Coronary artery (tissue), 2 donors: ENCODE measurements at regions not wholly inside any gene's neighbourhood (a gene's known extent, or its start where the extent isn't known, plus 50 kb on each side); places are given as distances from the start of the nearest gene placed in this dataset.

Source experiments
- DNase-seq: peaks from one replicate; pipeline ENCODE4 v3.0.0-alpha.2; 2017; ENCODE audit warnings: low spot score
- H3K27ac ChIP-seq, 2 donors: fragments of 200-600 bp; sonication (generic); one replicate each; pipeline ENCODE4 v1.5.1; 2016 to 2019
- H3K4me3 ChIP-seq: fragments of 200-600 bp; sonication (generic); 2 replicates; pipeline ENCODE4 v1.5.1; 2016; ENCODE audit warnings: mild to moderate bottlenecking, moderate library complexity
- TF ChIP-seq, protein P1 (sequence below): fragments of 200-600 bp; sonication (generic); IDR thresholded peaks from one replicate; pipeline ENCODE4 v1.5.1; 2019; ENCODE audit warnings: antibody characterized with exemption

GRCh38 chr9:105023788-105024187, 95.8 kb upstream of the ABCA1 start:
- Histone ChIP-seq H3K27ac (no peak overlapping the region), H3K4me3 (no peak overlapping the region)
- no peak for DNase-seq
- TF ChIP-seq, protein P1, sequence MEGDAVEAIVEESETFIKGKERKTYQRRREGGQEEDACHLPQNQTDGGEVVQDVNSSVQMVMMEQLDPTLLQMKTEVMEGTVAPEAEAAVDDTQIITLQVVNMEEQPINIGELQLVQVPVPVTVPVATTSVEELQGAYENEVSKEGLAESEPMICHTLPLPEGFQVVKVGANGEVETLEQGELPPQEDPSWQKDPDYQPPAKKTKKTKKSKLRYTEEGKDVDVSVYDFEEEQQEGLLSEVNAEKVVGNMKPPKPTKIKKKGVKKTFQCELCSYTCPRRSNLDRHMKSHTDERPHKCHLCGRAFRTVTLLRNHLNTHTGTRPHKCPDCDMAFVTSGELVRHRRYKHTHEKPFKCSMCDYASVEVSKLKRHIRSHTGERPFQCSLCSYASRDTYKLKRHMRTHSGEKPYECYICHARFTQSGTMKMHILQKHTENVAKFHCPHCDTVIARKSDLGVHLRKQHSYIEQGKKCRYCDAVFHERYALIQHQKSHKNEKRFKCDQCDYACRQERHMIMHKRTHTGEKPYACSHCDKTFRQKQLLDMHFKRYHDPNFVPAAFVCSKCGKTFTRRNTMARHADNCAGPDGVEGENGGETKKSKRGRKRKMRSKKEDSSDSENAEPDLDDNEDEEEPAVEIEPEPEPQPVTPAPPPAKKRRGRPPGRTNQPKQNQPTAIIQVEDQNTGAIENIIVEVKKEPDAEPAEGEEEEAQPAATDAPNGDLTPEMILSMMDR, result no peak

DNA sequence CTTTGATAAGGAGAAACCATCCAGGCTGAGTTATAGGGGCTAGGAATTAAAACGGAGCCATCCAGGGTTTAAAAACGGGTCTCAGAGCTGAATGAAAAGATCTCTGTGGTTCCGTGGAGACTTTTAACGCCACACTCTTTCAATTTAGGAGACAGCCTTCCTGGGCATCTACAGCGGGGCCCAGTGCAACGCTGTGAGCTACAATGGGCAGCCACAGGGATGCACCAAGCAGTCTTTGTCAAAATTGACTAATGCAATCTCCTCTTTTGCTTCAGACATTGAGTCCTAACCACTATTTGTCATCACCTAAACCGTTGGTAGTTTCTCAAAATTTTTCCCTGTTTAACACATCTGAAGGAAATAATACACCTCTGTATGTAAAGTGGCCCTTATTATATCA, 96.6 kb upstream of the ABCA1 start:
- no peak for DNase-seq
- H3K4me3 ChIP-seq, result no peak overlapping the region
- TF ChIP-seq, protein P1, result no peak
- no peak overlapping the region for H3K27ac ChIP-seq

DNA sequence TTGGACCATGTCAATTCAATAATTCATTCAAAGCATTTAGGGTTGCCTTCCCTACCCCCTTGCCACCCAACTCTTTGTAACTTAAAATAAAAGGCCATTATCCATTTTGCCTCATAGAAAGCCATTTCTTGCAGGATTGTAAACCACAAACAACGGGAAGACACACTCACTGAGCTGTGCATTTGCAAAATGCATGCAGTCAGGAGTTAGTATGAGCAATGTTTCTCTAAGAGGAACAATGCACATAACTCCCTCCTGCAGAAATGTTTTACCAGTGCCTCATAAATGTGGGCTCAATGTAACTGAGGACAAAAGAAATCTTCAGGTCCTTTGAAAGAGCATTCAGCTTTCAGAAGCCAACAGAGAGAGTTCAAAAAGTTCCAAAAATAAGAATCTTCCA, 98.5 kb upstream of the ABCA1 start:
- H3K27ac ChIP-seq, result peak overlapping the region in 1 of 2 donors; percentile 41
- no peak overlapping the region for H3K4me3 ChIP-seq
- TF ChIP-seq, protein P1, result no peak
- DNase-seq, result no peak

DNA sequence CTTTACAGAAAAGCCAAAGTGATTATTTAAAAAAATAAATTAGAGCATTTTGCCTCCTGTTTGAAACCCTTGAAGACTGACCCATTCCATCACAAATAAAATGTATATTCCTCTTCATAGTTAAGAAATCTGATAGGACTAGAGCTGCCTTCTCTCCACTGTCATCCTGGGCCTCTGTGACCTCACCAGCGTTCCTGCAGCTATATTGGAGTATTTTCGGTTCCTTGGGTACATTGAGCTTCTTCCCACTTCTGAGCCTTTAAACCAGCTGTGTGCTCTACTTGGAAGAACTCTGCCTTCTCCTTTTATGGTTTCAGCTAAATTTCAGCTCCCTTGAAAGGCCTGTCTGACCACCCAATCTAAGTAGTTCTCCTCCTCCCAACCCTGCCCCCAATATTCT, 99.1 kb upstream of the ABCA1 start:
- no peak overlapping the region for H3K4me3 ChIP-seq
- peak overlapping the region in 1 of 2 donors; percentile 41 for H3K27ac ChIP-seq
- TF ChIP-seq, protein P1, result no peak
- no peak for DNase-seq

DNA sequence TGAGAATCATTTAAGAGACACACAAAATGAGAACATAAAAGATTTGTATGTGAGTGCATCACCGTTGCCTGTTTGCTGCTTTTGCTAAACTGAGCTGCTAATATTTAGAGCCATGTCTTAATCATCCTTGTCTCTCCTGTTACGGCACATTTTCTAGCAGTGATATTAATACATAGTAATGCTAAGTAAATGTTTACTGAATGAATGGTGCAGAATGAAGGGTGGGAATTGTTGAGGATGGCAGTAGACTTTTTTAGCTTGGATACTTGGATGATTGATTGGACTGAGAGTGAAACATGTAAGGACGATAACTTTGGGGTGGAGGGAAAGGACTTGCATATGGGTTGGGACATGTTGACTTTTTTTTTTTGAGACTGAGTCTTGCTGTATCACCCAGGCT, 102.3 kb upstream of the ABCA1 start:
- no peak overlapping the region for H3K27ac ChIP-seq
- TF ChIP-seq, protein P1, result no peak
- no peak for DNase-seq

DNA sequence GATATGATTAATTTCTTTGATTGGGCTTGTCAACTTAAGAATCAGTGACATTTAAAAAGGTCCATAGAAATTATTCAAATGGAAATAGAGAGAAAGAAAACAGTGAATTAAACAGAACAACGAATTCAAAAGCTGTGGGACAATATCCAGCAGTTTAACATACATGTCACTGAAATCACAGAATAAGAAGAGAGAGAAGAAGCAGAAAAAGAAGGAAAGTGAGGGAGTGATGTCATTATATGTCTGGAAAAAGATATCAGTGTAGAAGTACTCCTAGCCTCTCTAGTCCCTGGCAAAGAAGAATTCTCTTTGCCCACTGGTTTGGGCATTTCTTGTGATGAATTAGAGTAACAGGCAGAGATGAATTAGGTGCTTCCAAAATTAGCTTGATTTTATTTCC, 109.2 kb upstream of the ABCA1 start:
- Histone ChIP-seq H3K4me3 (no peak overlapping the region), H3K27ac (no peak overlapping the region)
- TF ChIP-seq, protein P1, result no peak
- DNase-seq, result no peak

More for the DNA sequence above, 102.3 kb upstream of the ABCA1 start:
- H3K4me3 ChIP-seq, result no peak overlapping the region

- DNase-seq, result no peak
- Histone ChIP-seq H3K27ac (no peak overlapping the region), H3K4me3 (no peak overlapping the region)
- TF ChIP-seq, protein P1, result no peak
Observed at GRCh38 chr9:105038051-105038450, 110.1 kb upstream of the ABCA1 start.
